ENCODE measurements at regions not wholly inside any gene's neighbourhood (a gene's known extent, or its start where the extent isn't known, plus 50 kb on each side); places are given as distances from the start of the nearest gene placed in this dataset.

DNA sequence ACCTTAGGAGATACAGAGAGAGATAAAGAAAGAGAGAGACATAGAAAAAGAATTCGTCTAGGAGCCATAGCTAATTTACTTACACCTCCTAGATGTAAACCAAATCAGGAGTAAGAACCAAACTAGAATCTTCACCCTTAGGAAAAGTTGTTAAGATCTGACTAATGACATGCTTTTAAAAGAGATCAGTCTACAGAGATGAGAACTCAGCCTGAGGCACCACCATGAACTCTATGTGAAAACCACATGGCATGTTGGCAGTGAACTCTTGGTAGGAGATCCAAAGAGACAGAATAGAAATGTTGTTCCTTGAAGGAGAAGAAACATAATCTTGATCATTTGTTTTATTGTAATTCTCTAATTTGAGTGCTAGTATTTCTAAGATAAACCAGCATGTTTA lies 585.4 kb upstream of the ID2 start:
- no peak for DNase-seq (ENCODE audit: low read depth in 1 of 2, low spot score in 1 of 2)

GRCh38 chr2:8098476-8099266 lies 583.2 kb upstream of the ID2 start:
- DNase-seq (ENCODE audit: low read depth in 1 of 2, low spot score in 1 of 2) = no peak

DNA sequence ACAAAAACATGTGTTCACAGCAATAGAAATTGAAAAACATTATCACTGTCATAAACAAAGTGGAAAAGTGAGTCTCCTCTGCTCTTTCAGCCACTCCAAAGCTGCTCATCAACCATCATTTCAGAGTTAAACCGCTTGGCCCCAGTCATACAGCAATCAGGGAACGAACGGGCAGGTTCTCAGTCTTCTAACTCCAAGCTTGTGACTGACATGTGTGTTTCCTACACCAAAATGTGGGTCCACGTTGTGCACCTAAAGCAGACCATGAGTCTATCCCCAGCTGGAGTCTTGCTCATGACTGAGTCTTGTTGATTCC lies 582.6 kb upstream of the ID2 start:
- no peak for DNase-seq (ENCODE audit: low read depth in 1 of 2, low spot score in 1 of 2)

- no peak for DNase-seq (ENCODE audit: low read depth in 1 of 2, low spot score in 1 of 2)
These were observed 580.1 kb upstream of the ID2 start for GRCh38 chr2:8101614-8102277.

DNA sequence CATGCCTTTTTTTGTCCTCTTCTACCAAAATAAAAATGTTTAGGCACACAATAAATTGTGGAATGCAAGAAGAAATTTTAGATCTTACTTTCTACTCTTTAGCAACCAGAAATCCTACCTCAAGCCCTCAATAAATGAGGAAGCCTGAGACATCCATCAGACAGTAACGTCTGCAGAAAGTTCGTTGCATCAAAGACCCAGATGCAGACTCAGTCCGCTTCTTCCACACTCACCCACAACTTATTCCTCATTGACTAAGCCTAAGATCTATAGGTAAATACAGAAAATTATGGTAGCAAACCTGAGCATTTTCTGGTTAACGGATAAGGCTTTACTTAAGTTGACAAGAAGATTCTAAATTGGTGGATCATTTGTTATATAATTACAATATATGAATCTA lies 579.4 kb upstream of the ID2 start:
- no peak for DNase-seq (ENCODE audit: low read depth in 1 of 2, low spot score in 1 of 2)

- DNase-seq (ENCODE audit: low read depth in 1 of 2, low spot score in 1 of 2) = no peak
These were observed 578.7 kb upstream of the ID2 start for GRCh38 chr2:8103085-8103708.

DNA sequence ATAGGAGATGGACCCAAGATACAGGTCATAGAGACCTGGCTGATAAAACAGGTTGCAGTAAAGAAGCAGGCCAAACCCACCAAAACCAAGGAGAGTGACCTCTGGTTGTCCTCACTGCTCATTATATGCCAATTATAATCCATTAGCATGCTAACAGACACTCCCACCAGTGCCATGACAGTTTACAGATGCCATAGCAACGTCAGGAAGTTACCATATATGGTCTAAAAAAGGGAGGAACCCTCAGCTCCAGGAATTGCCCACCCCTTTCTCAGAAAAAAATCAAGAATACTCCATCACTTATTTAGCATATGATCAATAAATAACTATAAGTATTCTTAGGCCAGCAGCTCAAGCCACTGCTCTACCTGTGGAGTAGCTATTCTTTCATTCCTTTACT lies 574.7 kb upstream of the ID2 start:
- DNase-seq (ENCODE audit: low read depth in 1 of 2, low spot score in 1 of 2) = no peak

GRCh38 chr2:8107621-8108378 lies 574.1 kb upstream of the ID2 start:
- DNase-seq (ENCODE audit: low read depth in 1 of 2, low spot score in 1 of 2) = no peak

DNA sequence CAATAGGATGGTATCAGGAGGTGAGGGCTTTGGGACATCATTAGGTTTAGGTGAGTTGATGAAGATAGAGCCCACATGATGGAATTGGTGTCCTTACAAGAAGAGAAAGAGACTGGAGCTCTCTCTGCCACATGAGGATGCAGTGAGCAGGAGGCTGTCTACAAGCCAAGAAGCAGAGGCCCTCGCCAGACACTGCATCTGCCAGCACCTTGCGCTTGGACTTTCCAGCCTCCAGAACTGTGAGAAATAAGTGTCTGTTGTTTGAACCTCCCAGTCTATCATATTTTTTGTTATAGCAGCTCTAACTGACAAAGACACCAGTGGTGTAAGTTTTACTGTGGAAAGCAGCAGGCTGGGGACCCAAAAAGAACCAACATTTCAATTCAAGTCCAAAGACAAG lies 571.1 kb upstream of the ID2 start:
- no peak for DNase-seq (ENCODE audit: low read depth in 1 of 2, low spot score in 1 of 2)

GRCh38 chr2:8111193-8111592 lies 570.7 kb upstream of the ID2 start:
- DNase-seq (ENCODE audit: low read depth in 1 of 2, low spot score in 1 of 2) = no peak

DNA sequence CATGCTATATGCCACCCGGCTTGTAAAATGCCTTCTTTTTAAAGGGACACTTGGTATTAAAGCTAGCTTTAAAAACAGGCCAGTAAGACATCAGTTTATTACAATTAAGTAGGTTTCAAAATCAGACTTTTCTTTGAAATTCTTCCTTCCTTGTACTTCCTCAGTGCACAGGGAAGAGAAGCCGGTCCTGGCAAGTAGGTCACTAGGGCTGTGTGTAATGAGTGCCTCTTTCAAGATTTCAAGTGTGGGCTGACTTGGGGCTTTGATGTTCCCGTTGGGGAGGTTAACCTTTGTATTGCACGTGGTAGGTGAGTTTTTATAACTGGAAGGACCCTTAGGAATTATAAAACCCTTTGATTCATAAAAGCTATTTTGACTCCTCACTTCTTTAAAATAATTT lies 566.4 kb upstream of the ID2 start:
- no peak for DNase-seq (ENCODE audit: low read depth in 1 of 2, low spot score in 1 of 2)

GRCh38 chr2:8115966-8116365 lies 565.9 kb upstream of the ID2 start:
- no peak for DNase-seq (ENCODE audit: low read depth in 1 of 2, low spot score in 1 of 2)

- no peak for DNase-seq (ENCODE audit: low read depth in 1 of 2, low spot score in 1 of 2)
These were observed 565.2 kb upstream of the ID2 start for GRCh38 chr2:8116661-8117060.

- DNase-seq (ENCODE audit: low read depth in 1 of 2, low spot score in 1 of 2) = no peak
These were observed 562.7 kb upstream of the ID2 start for GRCh38 chr2:8118940-8119781.

DNA sequence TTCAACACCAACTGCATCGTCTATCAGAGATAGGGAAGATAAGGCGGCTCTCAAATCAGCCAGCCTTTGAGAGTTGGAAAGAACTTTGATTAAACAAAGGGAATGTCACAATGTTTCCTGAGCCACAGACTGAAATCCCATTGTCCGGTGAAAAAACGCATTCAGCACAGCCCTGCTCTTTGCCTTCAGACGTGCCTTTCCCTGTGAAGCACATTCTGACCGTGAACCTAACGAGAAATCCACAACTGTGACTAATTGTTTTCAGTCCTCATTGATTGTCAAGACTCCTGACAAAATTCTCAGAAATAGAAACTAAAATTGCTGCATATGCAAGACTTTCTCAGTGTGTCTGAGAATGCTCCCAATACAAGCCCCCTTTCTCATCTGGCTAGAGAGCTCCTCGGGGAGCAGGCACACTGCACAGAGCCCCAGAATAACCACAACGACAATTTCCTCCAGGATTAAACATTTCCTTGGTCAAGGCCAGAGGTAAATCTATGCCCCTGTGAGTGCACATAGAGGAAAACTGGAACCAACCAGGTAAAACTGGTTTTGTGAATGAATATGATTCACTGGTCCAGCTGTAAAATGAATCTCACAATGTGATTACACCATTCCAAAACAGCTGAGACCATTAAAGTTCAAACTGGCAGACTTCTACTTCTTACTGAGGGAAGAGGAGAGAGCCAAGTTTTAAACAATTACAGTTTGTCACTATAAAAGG lies 561.9 kb upstream of the ID2 start:
- no peak for DNase-seq (ENCODE audit: low read depth in 1 of 2, low spot score in 1 of 2)

GRCh38 chr2:8120506-8120860 lies 561.4 kb upstream of the ID2 start:
- no peak for DNase-seq (ENCODE audit: low read depth in 1 of 2, low spot score in 1 of 2)

DNA sequence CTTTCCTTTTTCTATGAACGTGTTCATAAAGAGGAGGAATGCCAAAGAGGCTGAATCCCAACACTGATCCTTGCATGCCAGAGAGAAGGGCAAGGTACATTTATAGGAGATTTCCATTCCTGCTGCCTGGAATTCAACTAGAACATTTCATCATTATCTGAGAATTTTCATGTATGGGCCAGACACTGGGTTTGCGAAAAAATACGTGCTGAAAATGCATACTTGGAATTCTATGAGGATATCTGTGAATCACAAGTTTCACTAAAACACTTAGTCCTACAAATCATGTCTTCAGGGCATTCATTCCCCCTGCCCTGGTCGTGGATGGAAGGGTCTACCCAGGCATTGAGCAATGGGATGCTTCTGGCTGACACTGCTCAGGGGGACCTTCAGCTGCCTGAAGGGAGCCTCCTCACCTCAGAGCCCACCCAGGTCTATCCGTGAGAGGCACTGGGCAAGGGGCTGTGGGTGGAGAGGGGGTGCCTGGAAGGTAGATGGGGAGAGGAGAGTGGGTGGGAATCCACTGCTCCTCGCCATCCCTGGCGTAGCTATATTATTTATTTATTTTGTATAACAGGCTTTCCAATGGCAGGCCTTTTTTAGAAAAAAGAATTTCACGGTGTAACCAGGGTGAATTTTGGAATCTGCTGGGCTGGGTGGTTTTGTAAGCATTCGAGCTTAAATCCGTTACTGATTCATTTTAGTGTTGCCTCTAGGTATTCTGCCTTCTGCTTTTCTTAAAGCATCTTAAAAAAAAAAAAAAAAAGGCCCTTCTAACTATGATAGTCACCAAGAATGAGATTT lies 560.6 kb upstream of the ID2 start:
- no peak for DNase-seq (ENCODE audit: low read depth in 1 of 2, low spot score in 1 of 2)

DNA sequence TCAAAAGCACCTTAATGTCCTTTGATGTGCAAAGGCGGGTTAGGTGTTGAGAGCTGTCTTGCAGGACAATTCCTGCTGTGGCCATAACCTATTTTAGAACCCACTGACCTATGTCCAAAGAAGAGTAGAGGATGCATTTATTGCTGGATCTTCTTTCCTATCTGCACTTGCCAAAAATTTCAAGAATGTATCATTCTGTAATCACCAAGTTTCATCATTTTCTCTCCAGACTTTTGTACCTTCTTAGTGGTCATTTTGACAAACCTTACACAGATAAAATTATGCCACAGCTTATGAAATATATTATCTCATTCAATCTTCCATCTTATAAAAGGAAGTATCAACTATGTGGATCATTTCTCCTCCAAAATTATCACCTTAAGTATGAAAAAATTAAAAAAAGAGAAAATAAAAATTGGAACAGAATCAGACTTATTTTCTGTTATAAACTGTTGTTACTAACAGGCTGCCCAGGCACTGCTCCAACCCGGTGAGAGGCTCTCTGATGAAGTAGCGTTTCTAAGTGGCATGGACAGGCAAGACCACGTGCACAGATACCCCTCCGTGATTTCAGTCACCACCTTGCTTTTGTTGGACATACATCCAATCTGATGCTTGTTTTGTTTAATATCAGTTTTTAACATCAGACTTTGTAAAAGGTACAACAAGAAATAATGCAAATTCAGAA lies 559.9 kb upstream of the ID2 start:
- no peak for DNase-seq (ENCODE audit: low read depth in 1 of 2, low spot score in 1 of 2)

GRCh38 chr2:8122520-8122919 lies 559.3 kb upstream of the ID2 start:
- DNase-seq (ENCODE audit: low read depth in 1 of 2, low spot score in 1 of 2) = no peak
